ENCODE measurements at regions not wholly inside any gene's neighbourhood (a gene's known extent, or its start where the extent isn't known, plus 50 kb on each side); places are given as distances from the start of the nearest gene placed in this dataset.
A peak's percentile ranks its signal among the peaks of the same experiment; 100 is the strongest.
"Not testable (repeated sequence)": the region's sequence is repeated elsewhere in the genome, so short reads cannot be mapped to it uniquely, and the experiment has no call there.

DNA sequence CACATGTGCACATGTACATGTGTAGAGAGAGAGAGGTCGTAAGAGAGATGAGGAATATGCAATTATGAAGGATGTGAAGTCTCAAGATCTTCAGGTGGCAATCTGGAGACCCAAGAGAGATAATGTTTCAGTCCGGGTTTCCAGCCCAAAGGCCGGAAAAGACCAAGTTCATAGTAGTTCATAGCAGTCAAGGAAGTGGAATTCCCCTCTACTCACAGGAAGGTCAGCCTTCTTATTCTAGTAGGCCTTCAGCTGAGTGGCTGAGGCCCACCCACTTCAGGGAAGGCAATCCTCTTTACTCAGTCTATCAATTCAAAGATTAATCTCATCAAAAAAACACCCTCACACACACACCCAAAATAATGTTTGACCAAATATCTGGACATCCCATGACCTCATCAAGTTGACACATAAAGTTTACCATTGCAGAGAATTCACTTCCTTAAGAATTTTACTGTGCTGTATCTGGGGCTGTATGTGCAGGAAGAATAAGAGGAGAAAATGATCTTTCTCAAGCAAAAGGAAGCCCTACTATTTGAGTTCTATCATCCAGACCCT, 114.6 kb downstream of the TNFSF18 start:
- Mint-ChIP-seq H3K27me3 (no peaks in the 10 kb centered on the region), H3K9me3 (peaks cover 5% of the 10 kb centered on the region), H3K4me1 (peaks cover 25% of the 10 kb centered on the region), H3K27ac (no peak overlapping the region), H3K36me3 (ENCODE audit: low read depth) (no peaks in the 10 kb centered on the region), H3K4me3 (no peak overlapping the region)
- DNase-seq, result no peak
- no peak for ATAC-seq

DNA sequence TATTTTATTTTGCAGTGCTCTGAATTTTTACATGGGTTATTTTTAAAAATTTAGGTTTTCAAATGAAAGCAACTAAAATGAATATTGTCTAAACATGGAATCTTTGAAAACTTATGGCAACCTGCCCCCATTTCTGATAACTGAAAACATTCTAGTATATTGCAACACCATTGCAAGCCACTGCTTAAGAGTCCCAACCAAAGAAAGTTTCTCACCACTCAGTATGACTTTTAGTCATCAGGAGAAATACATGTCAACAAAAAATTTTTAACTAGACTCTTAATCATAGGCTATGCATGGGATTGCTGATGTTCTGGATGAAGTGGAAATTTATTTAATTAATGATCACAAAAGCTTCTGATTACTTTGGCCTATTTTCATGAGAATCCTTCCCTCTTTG, 112.1 kb downstream of the TNFSF18 start:
- no peaks in the 10 kb centered on the region for H3K36me3 Mint-ChIP-seq (ENCODE audit: low read depth)
- no peak overlapping the region for H3K4me3 Mint-ChIP-seq
- no peaks in the 10 kb centered on the region for H3K27me3 Mint-ChIP-seq
- no peak overlapping the region for H3K27ac Mint-ChIP-seq
- peaks cover under 1% of the 10 kb centered on the region for H3K9me3 Mint-ChIP-seq
- ATAC-seq, result no peak
- peaks cover 15% of the 10 kb centered on the region for H3K4me1 Mint-ChIP-seq
- no peak for DNase-seq

DNA sequence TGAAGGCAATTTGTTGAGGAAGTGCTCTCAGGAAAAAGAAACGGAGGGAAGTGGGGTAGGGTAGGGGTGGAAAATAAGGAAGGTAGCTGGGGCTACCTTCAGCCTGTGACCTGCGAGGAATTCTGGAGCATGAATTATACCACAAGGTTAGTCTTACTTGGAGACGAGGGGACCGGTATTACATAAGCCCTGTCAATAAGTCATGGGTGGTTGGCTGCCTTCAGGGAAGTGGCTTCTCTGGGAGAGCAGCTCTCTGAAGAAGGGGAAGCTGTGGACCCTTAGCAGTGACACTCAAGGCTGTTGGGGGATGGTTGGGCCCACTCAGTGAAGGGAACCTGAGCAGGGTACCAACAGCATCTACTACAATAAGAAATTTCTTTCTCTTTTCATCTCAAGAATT, 111.3 kb downstream of the TNFSF18 start:
- no peak overlapping the region for H3K4me3 Mint-ChIP-seq
- H3K27ac Mint-ChIP-seq, result no peak overlapping the region
- no peaks in the 10 kb centered on the region for H3K36me3 Mint-ChIP-seq (ENCODE audit: low read depth)
- peaks cover 7% of the 10 kb centered on the region for H3K4me1 Mint-ChIP-seq
- DNase-seq (no peak), ATAC-seq (no peak)
- H3K27me3 Mint-ChIP-seq, result no peaks in the 10 kb centered on the region
- H3K9me3 Mint-ChIP-seq, result peaks cover 3% of the 10 kb centered on the region

DNA sequence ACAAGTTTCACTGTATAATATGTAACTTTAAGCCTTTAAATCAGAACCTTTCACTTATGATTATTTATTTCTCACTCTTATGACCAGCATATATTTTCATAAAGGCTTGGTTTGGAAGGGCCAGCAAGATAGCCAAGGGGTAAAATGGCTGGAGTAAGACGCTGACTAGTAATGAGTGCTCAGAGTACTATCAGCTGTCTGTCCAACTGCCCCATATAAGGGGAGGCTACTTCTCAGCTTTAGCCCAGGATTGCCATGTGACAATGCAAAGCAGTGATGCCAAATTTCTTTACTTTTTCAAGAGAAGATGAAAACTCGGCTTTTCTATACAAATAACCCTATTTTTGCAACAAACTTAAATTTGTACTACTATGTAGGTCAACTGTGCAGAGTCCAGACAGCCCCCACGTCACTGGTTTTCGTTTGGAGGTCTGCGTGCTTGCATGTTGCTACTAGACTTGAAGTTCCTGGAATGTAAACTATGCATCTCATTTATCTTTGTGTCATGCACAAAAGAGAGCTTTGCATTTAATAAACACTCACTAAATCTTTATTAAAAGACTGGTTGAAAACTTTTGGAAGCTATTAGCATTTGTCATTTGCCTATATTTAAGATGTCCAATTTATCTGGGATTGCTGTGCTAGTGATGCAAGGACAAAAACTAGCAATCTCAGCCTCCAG, 110.4 kb downstream of the TNFSF18 start:
- ATAC-seq, result no peak
- DNase-seq, result no peak
- H3K27ac Mint-ChIP-seq, result no peak overlapping the region

DNA sequence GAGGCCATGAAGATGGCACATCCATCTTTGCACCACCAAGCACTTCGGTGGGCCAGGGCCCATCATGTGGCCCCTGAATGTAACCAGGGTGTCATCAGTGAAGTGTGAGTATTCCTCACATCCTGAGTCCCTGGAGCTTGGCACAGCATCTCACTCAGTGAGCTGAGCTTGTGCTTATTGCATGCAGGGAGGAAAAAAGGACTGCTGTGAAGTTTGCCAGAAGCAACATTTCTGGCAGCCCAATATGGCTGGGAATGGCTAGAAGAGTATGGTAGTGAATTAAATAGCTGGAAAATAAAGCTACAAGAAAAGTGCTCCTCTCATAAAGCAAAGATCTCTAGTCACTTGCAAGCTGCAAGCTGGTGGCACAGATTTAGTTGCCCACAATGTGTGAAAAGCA, 109.3 kb downstream of the TNFSF18 start:
- H3K27me3 Mint-ChIP-seq, result peaks cover 2% of the 10 kb centered on the region
- no peak overlapping the region for H3K4me3 Mint-ChIP-seq
- no peaks in the 10 kb centered on the region for H3K36me3 Mint-ChIP-seq (ENCODE audit: low read depth)
- ATAC-seq (no peak), DNase-seq (no peak)
- H3K27ac Mint-ChIP-seq, result no peak overlapping the region
- H3K9me3 Mint-ChIP-seq, result peaks cover 3% of the 10 kb centered on the region
- peaks cover 3% of the 10 kb centered on the region for H3K4me1 Mint-ChIP-seq

More for the DNA sequence above, 110.4 kb downstream of the TNFSF18 start:
- Mint-ChIP-seq H3K27me3 (no peaks in the 10 kb centered on the region), H3K4me3 (no peak overlapping the region), H3K9me3 (peaks cover 3% of the 10 kb centered on the region), H3K4me1 (no peaks in the 10 kb centered on the region), H3K36me3 (ENCODE audit: low read depth) (no peaks in the 10 kb centered on the region)

GRCh38 chr1:172941945-172942344, 108.8 kb downstream of the TNFSF18 start:
- DNase-seq (no peak), ATAC-seq (no peak)
- Mint-ChIP-seq H3K27ac (no peak overlapping the region), H3K4me1 (peaks cover 6% of the 10 kb centered on the region), H3K27me3 (peaks cover 2% of the 10 kb centered on the region), H3K9me3 (peaks cover 3% of the 10 kb centered on the region), H3K4me3 (no peak overlapping the region), H3K36me3 (ENCODE audit: low read depth) (no peaks in the 10 kb centered on the region)

DNA sequence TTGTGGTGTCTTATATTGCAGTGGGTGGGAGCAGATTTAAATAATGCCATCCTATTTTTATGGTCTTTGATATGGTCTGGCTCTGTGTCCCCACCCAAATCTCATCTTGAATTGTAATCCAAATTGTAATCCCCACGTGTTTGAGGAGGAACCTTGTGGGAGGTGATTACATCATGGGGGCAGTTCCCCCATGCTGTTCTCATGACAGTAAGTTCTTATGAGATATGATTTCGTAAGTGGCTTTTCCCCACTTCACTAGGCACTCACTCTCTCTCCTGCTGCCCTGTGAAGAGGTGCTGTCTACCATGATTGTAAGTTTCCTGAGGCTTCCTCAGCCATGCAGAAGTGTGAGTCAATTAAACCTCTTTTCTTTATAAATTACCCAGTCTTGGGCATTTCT, 107.6 kb downstream of the TNFSF18 start:
- peaks cover 18% of the 10 kb centered on the region for H3K4me1 Mint-ChIP-seq
- H3K27ac Mint-ChIP-seq; ATAC-seq; H3K4me3 Mint-ChIP-seq; H3K9me3 Mint-ChIP-seq; DNase-seq; H3K36me3 Mint-ChIP-seq (ENCODE audit: low read depth); H3K27me3 Mint-ChIP-seq: not testable (repeated sequence)

DNA sequence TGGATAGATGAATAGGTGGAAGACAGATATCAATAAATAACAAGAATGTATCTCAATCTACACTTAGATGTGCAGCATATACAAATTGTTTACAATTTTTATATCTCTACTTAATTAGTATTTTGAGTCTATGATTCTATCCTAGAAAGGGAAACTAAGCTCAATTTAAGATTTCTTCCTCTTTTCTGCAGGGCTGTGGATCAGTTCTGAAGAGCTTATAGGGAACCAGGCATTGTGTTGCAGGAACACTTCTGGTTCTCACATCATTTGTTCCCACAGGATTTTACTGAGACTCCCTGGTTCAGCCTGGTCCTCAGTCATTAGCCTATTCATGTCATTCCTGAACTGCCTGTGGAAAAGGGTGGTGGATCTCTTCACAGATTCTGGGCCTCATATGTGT, 105.8 kb downstream of the TNFSF18 start:
- no peak overlapping the region for H3K27ac Mint-ChIP-seq
- H3K36me3 Mint-ChIP-seq (ENCODE audit: low read depth), result no peaks in the 10 kb centered on the region
- no peak for ATAC-seq
- DNase-seq, result no peak
- H3K4me3 Mint-ChIP-seq, result no peak overlapping the region
- peaks cover 25% of the 10 kb centered on the region for H3K4me1 Mint-ChIP-seq
- peaks cover 3% of the 10 kb centered on the region for H3K9me3 Mint-ChIP-seq
- H3K27me3 Mint-ChIP-seq, result peaks cover 2% of the 10 kb centered on the region

GRCh38 chr1:172946814-172947507, 103.8 kb downstream of the TNFSF18 start:
- Mint-ChIP-seq H3K4me3 (no peak overlapping the region), H3K27me3 (peaks cover 2% of the 10 kb centered on the region), H3K4me1 (peaks cover 33% of the 10 kb centered on the region), H3K27ac (no peak overlapping the region), H3K9me3 (peaks cover 3% of the 10 kb centered on the region), H3K36me3 (ENCODE audit: low read depth) (no peaks in the 10 kb centered on the region)
- DNase-seq (no peak), ATAC-seq (no peak)

GRCh38 chr1:172948457-172948856, 102.3 kb downstream of the TNFSF18 start:
- H3K27me3 Mint-ChIP-seq, result peaks cover 7% of the 10 kb centered on the region
- no peak overlapping the region for H3K27ac Mint-ChIP-seq
- H3K4me3 Mint-ChIP-seq, result no peak overlapping the region
- ATAC-seq (peak; percentile 99), DNase-seq (peak; percentile 35)
- no peaks in the 10 kb centered on the region for H3K36me3 Mint-ChIP-seq (ENCODE audit: low read depth)
- H3K9me3 Mint-ChIP-seq, result peaks cover 3% of the 10 kb centered on the region
- H3K4me1 Mint-ChIP-seq, result peaks cover 38% of the 10 kb centered on the region

GRCh38 chr1:172949096-172949495, 101.6 kb downstream of the TNFSF18 start:
- ATAC-seq, result no peak
- H3K27ac Mint-ChIP-seq, result no peak overlapping the region
- no peaks in the 10 kb centered on the region for H3K9me3 Mint-ChIP-seq
- DNase-seq, result no peak
- peaks cover 7% of the 10 kb centered on the region for H3K27me3 Mint-ChIP-seq
- peaks cover 38% of the 10 kb centered on the region for H3K4me1 Mint-ChIP-seq
- no peaks in the 10 kb centered on the region for H3K36me3 Mint-ChIP-seq (ENCODE audit: low read depth)
- no peak overlapping the region for H3K4me3 Mint-ChIP-seq

GRCh38 chr1:172950528-172950927, 100.2 kb downstream of the TNFSF18 start:
- peaks cover 37% of the 10 kb centered on the region for H3K4me1 Mint-ChIP-seq
- peaks cover 6% of the 10 kb centered on the region for H3K27me3 Mint-ChIP-seq
- DNase-seq (no peak), ATAC-seq (no peak)
- no peak overlapping the region for H3K27ac Mint-ChIP-seq
- no peak overlapping the region for H3K4me3 Mint-ChIP-seq
- no peaks in the 10 kb centered on the region for H3K36me3 Mint-ChIP-seq (ENCODE audit: low read depth)
- no peaks in the 10 kb centered on the region for H3K9me3 Mint-ChIP-seq

DNA sequence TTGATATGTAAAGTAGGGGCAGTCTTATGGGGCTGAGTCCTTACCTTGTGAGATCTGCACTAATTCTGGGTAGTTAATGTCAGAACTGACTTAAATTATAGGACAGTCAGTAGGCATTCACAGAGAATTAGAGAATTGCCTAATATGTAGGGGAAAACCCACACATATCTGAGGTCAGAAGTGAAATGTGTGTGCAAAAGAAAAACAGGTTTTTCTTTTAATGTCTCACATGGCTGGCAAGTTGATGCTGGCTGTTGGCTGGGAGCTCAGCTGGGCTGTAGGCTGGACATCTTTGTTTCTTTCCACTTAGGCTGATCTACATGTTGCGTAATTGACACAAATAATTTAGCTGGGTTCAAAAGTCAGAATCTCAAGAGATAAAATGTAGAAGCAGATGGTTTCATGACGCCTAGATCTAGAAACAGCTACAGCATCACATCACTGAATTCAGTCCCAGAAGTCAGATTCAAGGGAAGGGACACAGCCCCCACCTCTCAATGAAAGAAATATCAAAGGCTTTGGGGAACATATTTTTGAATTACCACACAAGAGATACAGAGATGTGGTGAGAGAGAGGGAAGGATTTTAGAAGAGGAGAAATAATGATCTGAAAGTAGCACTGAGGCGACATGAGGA, 98.9 kb downstream of the TNFSF18 start:
- DNase-seq (no peak), ATAC-seq (peak; percentile 43)
- Mint-ChIP-seq H3K9me3 (no peaks in the 10 kb centered on the region), H3K27me3 (peaks cover 5% of the 10 kb centered on the region), H3K27ac (no peak overlapping the region), H3K36me3 (ENCODE audit: low read depth) (no peaks in the 10 kb centered on the region), H3K4me3 (no peak overlapping the region), H3K4me1 (peaks cover 33% of the 10 kb centered on the region)

DNA sequence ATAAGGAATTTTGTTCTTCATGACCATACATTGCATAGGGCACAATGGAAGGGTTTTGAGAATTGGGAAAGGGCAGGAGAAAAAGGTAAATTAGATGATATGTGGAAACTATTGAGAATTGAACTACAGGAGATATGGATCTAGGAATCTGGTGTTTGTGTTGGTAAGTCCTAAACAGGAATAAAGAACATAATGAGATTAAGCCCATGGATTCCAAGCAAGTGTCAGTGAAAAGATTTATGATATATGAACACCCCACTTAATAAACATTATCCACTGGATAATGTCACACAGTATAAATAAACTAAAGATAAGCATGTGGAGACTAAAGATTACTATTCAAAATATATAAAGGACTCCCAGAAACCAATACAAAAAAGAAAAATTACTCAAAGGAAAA, 98.2 kb downstream of the TNFSF18 start:
- Mint-ChIP-seq H3K4me3 (no peak overlapping the region), H3K4me1 (peaks cover 26% of the 10 kb centered on the region), H3K9me3 (no peaks in the 10 kb centered on the region), H3K36me3 (ENCODE audit: low read depth) (no peaks in the 10 kb centered on the region), H3K27me3 (peaks cover 5% of the 10 kb centered on the region), H3K27ac (no peak overlapping the region)
- ATAC-seq, result no peak
- DNase-seq, result no peak
